Caco-2 (cell line): ENCODE measurements at regions not wholly inside any gene's neighbourhood (a gene's known extent, or its start where the extent isn't known, plus 50 kb on each side); places are given as distances from the start of the nearest gene placed in this dataset.

Experiments
- BruUV-seq: library from RNA; stranded (reverse); fragments of 400-500 nt; replicated peaks from 2 replicates; lab custom pipeline; 2021; lab: Mats Ljungman, UMichigan
- CTCF ChIA-PET: fragments of 300-600 bp; sonication (Branson Sonifier 250); formaldehyde crosslinking; loops from one replicate; lab custom pipeline; 2022; ENCODE audit warnings: antibody characterized with exemption; lab: Charles Lee
- POLR2A ChIA-PET: fragments of 300-600 bp; sonication (Branson Sonifier 250); formaldehyde crosslinking; loops from one replicate; lab custom pipeline; 2022; ENCODE audit warnings: antibody characterized with exemption; lab: Charles Lee
- DNase-seq, 2 experiments: peaks; one replicate each; pipeline versions ENCODE4 v3.0.0 to v3.0.0-alpha.2; 2020 to 2022
- H3K27me3 ChIP-seq: replicated peaks from 2 replicates; pipeline ENCODE4 v1.6.0; 2011; ENCODE audit warnings: low read length; ENCODE audit not compliant: control insufficient read depth, insufficient read depth
- H3K36me3 ChIP-seq: 2 replicates; pipeline ENCODE4 v1.5.1; 2011; ENCODE audit warnings: low read length; ENCODE audit not compliant: control insufficient read depth, insufficient read depth
- H3K4me1 ChIP-seq: fragments of 250-450 bp; sonication (Bioruptor Pico); 2 replicates; pipeline ENCODE4 v1.5.1; 2020; ENCODE audit warnings: mild to moderate bottlenecking
- H3K4me3 ChIP-seq: 2 replicates; pipeline ENCODE4 v1.5.1; 2011; ENCODE audit warnings: low read depth, mild to moderate bottlenecking, control low read depth, low read length
- H3K9me3 ChIP-seq: fragments of 250-450 bp; sonication (Bioruptor Pico); 2 replicates; pipeline ENCODE4 v1.5.1; 2020; ENCODE audit warnings: mild to moderate bottlenecking, moderate library complexity
- H3K27ac Mint-ChIP-seq: one replicate; pipeline ENCODE4 v1.8.0; 2022; ENCODE audit warnings: mixed read lengths; ENCODE audit not compliant: unreplicated experiment
- H3K27me3 Mint-ChIP-seq: one replicate; pipeline ENCODE4 v1.8.0; 2022; ENCODE audit warnings: mixed read lengths; ENCODE audit not compliant: insufficient read depth, unreplicated experiment
- H3K36me3 Mint-ChIP-seq: one replicate; pipeline ENCODE4 v1.8.0; 2022; ENCODE audit warnings: mild to moderate bottlenecking, mixed read lengths; ENCODE audit not compliant: insufficient read depth, unreplicated experiment
- H3K4me1 Mint-ChIP-seq: one replicate; pipeline ENCODE4 v1.8.0; 2022; ENCODE audit warnings: low read depth, mixed read lengths; ENCODE audit not compliant: unreplicated experiment
- H3K4me3 Mint-ChIP-seq: one replicate; pipeline ENCODE4 v1.8.0; 2022; ENCODE audit warnings: mild to moderate bottlenecking, moderate library complexity, mixed read lengths; ENCODE audit not compliant: unreplicated experiment
- H3K9me3 Mint-ChIP-seq: one replicate; pipeline ENCODE4 v1.8.0; 2022; ENCODE audit warnings: mixed read lengths; ENCODE audit not compliant: unreplicated experiment
- intact Hi-C: fragments of 100-400 bp; cut with micrococcal nuclease; formaldehyde crosslinking; loops from one replicate; pipeline ENCODE4 v1.10.0; 2022; ENCODE audit not compliant: unreplicated experiment
- TF ChIP-seq, protein P1 (sequence below), 2 experiments: fragments of 200-600 bp in 1 of 2; IDR thresholded peaks; 1 replicate in 1 of 2; 2 replicates in 1 of 2; pipeline versions ENCODE4 v1.5.1 to v1.8.0; 2011 to 2022; ENCODE audit warnings: antibody characterized with exemption in 1 of 2, control low read depth in 1 of 2, inconsistent platforms in 1 of 2, low read depth in 1 of 2, low read length in 1 of 2, mild to moderate bottlenecking in 1 of 2, moderate library complexity in 1 of 2; ENCODE audit not compliant: insufficient read depth in 1 of 2, severe bottlenecking in 1 of 2, unreplicated experiment in 1 of 2

DNA sequence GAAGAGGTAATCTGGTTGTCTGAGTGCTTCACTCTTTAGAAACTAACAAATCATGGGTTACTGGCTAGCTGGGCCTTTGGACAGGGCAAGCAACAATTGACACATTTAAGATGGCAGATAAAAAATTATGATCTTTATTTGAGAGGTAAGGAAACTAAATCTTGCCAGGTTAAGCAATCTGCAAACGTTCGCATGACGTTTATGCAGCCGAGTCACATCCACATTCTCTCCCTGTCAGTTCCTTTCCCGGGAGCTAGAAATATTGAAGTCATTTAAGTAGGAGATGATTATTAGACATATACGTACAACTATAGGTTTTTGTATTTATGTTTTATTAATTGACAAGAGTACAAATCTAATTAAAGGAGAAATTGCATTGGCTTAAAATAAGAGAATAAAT lies 57.4 kb upstream of the RCN1 start:
- intact Hi-C loops: no loop called here
- Histone ChIP-seq H3K36me3 (no peaks in the 10 kb centered on the region), H3K9me3 (no peaks in the 10 kb centered on the region), H3K4me1 (no peaks in the 10 kb centered on the region), H3K4me3 (no peak overlapping the region), H3K27me3 (0 out of 2 replicates have a peak, but pooled peaks cover 1% of the 10 kb centered on the region)
- ChIA-PET CTCF (no interaction called here), POLR2A (no interaction called here)
- no peak for DNase-seq
- Mint-ChIP-seq H3K36me3 (no peaks in the 10 kb centered on the region), H3K27me3 (peaks cover 35% of the 10 kb centered on the region), H3K4me1 (no peaks in the 10 kb centered on the region), H3K27ac (no peak overlapping the region), H3K4me3 (no peak overlapping the region), H3K9me3 (no peaks in the 10 kb centered on the region)
- BruUV-seq: no TSS peak
- TF ChIP-seq, protein P1, sequence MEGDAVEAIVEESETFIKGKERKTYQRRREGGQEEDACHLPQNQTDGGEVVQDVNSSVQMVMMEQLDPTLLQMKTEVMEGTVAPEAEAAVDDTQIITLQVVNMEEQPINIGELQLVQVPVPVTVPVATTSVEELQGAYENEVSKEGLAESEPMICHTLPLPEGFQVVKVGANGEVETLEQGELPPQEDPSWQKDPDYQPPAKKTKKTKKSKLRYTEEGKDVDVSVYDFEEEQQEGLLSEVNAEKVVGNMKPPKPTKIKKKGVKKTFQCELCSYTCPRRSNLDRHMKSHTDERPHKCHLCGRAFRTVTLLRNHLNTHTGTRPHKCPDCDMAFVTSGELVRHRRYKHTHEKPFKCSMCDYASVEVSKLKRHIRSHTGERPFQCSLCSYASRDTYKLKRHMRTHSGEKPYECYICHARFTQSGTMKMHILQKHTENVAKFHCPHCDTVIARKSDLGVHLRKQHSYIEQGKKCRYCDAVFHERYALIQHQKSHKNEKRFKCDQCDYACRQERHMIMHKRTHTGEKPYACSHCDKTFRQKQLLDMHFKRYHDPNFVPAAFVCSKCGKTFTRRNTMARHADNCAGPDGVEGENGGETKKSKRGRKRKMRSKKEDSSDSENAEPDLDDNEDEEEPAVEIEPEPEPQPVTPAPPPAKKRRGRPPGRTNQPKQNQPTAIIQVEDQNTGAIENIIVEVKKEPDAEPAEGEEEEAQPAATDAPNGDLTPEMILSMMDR (IDR thresholded peaks at IDR 0.05; ENCODE audit: insufficient read depth in 1 of 2, low read depth in 1 of 2, low read length in 1 of 2, severe bottlenecking in 1 of 2, unreplicated experiment in 1 of 2): no peak

DNA sequence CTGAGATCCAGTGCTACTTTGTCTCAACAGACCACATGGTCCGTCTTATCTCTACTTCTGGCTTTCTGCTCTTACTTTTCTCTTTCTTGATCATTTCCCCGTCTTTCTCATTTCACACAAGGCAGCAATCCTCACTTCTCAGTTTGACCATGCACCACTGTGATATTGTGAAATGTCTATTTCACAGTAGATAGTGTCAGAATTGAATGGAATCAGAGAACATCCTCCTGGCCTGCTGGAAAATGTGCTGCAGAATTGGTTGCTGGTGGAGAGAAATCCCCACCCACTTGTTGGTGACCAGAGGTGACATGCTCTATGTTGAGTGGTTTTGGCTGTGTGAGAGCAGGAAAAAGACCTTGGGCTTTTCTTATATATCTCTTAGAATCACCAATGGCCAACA lies 57.8 kb upstream of the RCN1 start:
- Histone ChIP-seq H3K4me3 (no peak overlapping the region), H3K9me3 (no peaks in the 10 kb centered on the region), H3K27me3 (0 out of 2 replicates have a peak, but pooled peaks cover 1% of the 10 kb centered on the region), H3K4me1 (no peaks in the 10 kb centered on the region), H3K36me3 (no peaks in the 10 kb centered on the region)
- Mint-ChIP-seq H3K4me3 (no peak overlapping the region), H3K4me1 (no peaks in the 10 kb centered on the region), H3K36me3 (no peaks in the 10 kb centered on the region), H3K27ac (no peak overlapping the region), H3K9me3 (no peaks in the 10 kb centered on the region), H3K27me3 (peaks cover 35% of the 10 kb centered on the region)
- TF ChIP-seq, protein P1 (IDR thresholded peaks at IDR 0.05; ENCODE audit: insufficient read depth in 1 of 2, low read depth in 1 of 2, low read length in 1 of 2, severe bottlenecking in 1 of 2, unreplicated experiment in 1 of 2): no peak
- DNase-seq: no peak
- intact Hi-C loops: no loop called here
- ChIA-PET CTCF (no interaction called here), POLR2A (no interaction called here)
- no TSS peak for BruUV-seq

DNA sequence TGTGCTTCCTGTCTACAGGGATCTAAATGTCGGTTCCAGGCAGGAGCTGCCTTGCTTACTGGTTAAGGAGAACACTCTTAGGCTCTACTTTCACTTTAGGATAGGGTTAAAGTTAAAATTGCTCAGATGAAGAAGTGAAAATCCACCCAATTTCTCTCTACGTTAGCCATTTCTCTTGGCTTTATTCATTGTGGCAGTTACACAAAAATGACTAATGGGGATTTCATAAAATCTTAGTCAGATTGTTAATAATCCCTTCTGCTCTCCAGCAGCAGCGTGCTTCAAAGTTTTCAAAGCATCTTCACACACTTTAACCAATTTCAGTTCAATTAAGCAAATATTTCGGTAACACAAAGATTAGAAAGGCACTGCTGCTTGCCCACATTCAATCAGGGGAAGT lies 58.4 kb upstream of the RCN1 start:
- Histone ChIP-seq H3K9me3 (no peaks in the 10 kb centered on the region), H3K4me1 (no peaks in the 10 kb centered on the region), H3K27me3 (0 out of 2 replicates have a peak, but pooled peaks cover 1% of the 10 kb centered on the region), H3K4me3 (no peak overlapping the region), H3K36me3 (no peaks in the 10 kb centered on the region)
- Mint-ChIP-seq H3K36me3 (no peaks in the 10 kb centered on the region), H3K27me3 (peaks cover 38% of the 10 kb centered on the region), H3K9me3 (no peaks in the 10 kb centered on the region), H3K4me3 (no peak overlapping the region), H3K4me1 (no peaks in the 10 kb centered on the region), H3K27ac (no peak overlapping the region)
- CTCF ChIA-PET: no interaction called here
- TF ChIP-seq, protein P1 (IDR thresholded peaks at IDR 0.05; ENCODE audit: insufficient read depth in 1 of 2, low read depth in 1 of 2, low read length in 1 of 2, severe bottlenecking in 1 of 2, unreplicated experiment in 1 of 2): no peak
- BruUV-seq: no TSS peak
- DNase-seq: no peak
- intact Hi-C loops: no loop called here
- POLR2A ChIA-PET: no interaction called here
